K562 (cell line): ENCODE measurements at regions not wholly inside any gene's neighbourhood (a gene's known extent, or its start where the extent isn't known, plus 50 kb on each side); places are given as distances from the start of the nearest gene placed in this dataset.

Source experiments
- CBX5 ChIP-seq: IDR thresholded peaks from 2 replicates; pipeline ENCODE4 v1.6.1; 2014; ENCODE audit warnings: low read depth, borderline replicate concordance
- TRIM28 ChIP-seq: fragments of 450-650 bp; IDR thresholded peaks from 2 replicates; pipeline ENCODE4 v1.6.1; 2017
- ZC3H8 ChIP-seq: fragments of 450-650 bp; IDR thresholded peaks from 2 replicates; pipeline ENCODE4 v1.6.1; 2017
- ZNF507 ChIP-seq: conservative IDR thresholded peaks from 2 replicates; pipeline ENCODE4 v1.6.1; 2017; ENCODE audit warnings: missing genetic modification characterization, missing compliant biosample characterization
- TF ChIP-seq, protein P1 (sequence below), 2 experiments: fragments of 450-650 bp; formaldehyde crosslinking in 1 of 2; IDR thresholded peaks; 2 replicates each; pipeline versions ENCODE4 v1.4.0 to v1.6.1; 2014 to 2020; ENCODE audit warnings: mild to moderate bottlenecking in 2 of 2, borderline replicate concordance in 1 of 2, low read depth in 1 of 2
- TF ChIP-seq, protein P2 (sequence below): fragments of 450-650 bp; formaldehyde crosslinking; IDR thresholded peaks from 2 replicates; pipeline ENCODE4 v1.4.0; 2020; ENCODE audit warnings: mild to moderate bottlenecking
- TF ChIP-seq, protein P3 (sequence below), 2 experiments: fragments of 450-650 bp in 1 of 2; sonication (generic) in 1 of 2; formaldehyde crosslinking; conservative IDR thresholded peaks; 2 replicates each; pipeline versions ENCODE4 v1.4.0 to v1.8.1; 2020 to 2022; ENCODE audit warnings: mild to moderate bottlenecking in 1 of 2, missing genetic modification reagents in 1 of 2

DNA sequence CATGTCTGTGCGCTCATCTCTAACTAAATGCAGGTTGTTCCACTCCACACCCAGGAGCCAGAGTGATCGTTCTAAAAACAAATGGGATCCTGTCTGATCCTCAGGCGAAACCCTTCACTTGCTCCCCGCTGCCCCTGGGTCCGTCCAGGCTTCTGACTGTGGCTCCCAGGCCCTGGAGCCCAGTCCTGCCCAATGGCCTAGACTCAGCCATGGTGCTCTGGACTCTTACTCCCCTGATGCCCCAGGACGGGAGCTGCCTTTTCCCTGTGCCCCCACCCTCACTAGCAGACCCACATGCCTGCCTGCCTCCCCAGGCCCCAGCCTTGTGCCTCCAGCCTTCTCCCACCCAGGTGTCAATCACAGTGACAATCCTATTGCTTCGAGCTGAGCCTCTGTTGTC lies 256.7 kb downstream of the BMP7 start (continued):
- TF ChIP-seq, protein P1, sequence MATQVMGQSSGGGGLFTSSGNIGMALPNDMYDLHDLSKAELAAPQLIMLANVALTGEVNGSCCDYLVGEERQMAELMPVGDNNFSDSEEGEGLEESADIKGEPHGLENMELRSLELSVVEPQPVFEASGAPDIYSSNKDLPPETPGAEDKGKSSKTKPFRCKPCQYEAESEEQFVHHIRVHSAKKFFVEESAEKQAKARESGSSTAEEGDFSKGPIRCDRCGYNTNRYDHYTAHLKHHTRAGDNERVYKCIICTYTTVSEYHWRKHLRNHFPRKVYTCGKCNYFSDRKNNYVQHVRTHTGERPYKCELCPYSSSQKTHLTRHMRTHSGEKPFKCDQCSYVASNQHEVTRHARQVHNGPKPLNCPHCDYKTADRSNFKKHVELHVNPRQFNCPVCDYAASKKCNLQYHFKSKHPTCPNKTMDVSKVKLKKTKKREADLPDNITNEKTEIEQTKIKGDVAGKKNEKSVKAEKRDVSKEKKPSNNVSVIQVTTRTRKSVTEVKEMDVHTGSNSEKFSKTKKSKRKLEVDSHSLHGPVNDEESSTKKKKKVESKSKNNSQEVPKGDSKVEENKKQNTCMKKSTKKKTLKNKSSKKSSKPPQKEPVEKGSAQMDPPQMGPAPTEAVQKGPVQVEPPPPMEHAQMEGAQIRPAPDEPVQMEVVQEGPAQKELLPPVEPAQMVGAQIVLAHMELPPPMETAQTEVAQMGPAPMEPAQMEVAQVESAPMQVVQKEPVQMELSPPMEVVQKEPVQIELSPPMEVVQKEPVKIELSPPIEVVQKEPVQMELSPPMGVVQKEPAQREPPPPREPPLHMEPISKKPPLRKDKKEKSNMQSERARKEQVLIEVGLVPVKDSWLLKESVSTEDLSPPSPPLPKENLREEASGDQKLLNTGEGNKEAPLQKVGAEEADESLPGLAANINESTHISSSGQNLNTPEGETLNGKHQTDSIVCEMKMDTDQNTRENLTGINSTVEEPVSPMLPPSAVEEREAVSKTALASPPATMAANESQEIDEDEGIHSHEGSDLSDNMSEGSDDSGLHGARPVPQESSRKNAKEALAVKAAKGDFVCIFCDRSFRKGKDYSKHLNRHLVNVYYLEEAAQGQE (IDR thresholded peaks at IDR 0.05; ENCODE audit: borderline replicate concordance): no peak
- TF ChIP-seq, protein P1 (CRISPR knock-in tag; IDR thresholded peaks at IDR 0.05; ENCODE audit: low read depth): no peak
- no peak for TF ChIP-seq ZNF507 (tag)
- TF ChIP-seq, protein P2, sequence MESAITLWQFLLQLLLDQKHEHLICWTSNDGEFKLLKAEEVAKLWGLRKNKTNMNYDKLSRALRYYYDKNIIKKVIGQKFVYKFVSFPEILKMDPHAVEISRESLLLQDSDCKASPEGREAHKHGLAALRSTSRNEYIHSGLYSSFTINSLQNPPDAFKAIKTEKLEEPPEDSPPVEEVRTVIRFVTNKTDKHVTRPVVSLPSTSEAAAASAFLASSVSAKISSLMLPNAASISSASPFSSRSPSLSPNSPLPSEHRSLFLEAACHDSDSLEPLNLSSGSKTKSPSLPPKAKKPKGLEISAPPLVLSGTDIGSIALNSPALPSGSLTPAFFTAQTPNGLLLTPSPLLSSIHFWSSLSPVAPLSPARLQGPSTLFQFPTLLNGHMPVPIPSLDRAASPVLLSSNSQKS (CRISPR knock-in tag): no peak
- TF ChIP-seq TRIM28: no peak
- no peak for TF ChIP-seq CBX5
- TF ChIP-seq ZC3H8: no peak
- TF ChIP-seq, protein P3, sequence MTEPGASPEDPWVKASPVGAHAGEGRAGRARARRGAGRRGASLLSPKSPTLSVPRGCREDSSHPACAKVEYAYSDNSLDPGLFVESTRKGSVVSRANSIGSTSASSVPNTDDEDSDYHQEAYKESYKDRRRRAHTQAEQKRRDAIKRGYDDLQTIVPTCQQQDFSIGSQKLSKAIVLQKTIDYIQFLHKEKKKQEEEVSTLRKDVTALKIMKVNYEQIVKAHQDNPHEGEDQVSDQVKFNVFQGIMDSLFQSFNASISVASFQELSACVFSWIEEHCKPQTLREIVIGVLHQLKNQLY (CRISPR knock-in tag; conservative IDR thresholded peaks at IDR 0.05): no peak
